AG09319 (cell line): ENCODE measurements at regions not wholly inside any gene's neighbourhood (a gene's known extent, or its start where the extent isn't known, plus 50 kb on each side); places are given as distances from the start of the nearest gene placed in this dataset.

Experiments
- DNase-seq: peaks from one replicate; pipeline ENCODE4 v3.0.0-alpha.2; 2010; ENCODE audit warnings: low read depth; ENCODE audit errors: extremely low read depth
- TF ChIP-seq, protein P1 (sequence below): IDR thresholded peaks from 2 replicates; pipeline ENCODE4 v1.5.1; 2011; ENCODE audit warnings: low read depth, mild to moderate bottlenecking, inconsistent platforms, low read length, moderate library complexity

DNA sequence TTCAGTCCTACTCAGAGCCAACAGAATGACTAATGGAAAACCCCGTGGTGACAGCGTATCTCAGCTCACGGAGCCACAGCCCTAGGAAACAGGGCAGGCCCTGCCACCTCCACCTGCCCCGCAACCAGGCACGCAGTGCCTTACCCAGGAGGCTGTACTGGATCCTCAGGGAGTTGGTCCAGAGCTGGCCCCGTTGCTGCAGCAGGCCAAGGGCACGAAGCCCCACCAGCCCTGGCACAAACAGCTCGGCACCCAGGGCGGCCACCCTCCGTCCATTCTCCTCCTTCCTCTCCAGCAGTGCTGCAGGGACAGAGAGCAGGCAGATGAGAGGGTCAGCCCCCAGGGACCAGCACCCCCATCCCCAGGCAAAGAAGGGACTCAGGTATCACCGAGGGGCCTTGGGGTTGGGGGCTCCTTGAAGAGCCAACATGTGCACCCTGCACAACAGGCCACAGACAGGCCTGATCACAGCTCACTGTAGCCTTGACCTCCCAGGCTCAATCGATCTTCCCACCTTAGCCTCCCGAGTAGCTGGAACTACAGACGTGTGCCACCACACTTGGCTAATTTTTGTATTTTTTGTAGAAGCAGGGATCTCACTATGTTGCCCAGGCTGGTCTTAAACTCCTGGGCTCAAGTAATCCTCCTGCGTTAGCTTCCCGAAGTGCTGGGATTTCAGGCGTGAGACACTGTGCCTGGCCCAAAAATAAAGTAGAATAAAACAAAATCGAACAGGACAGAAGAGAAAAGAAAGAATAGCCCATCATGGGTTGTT is 115.7 kb downstream of the RMI2 start:
- no peak for DNase-seq
- TF ChIP-seq, protein P1, sequence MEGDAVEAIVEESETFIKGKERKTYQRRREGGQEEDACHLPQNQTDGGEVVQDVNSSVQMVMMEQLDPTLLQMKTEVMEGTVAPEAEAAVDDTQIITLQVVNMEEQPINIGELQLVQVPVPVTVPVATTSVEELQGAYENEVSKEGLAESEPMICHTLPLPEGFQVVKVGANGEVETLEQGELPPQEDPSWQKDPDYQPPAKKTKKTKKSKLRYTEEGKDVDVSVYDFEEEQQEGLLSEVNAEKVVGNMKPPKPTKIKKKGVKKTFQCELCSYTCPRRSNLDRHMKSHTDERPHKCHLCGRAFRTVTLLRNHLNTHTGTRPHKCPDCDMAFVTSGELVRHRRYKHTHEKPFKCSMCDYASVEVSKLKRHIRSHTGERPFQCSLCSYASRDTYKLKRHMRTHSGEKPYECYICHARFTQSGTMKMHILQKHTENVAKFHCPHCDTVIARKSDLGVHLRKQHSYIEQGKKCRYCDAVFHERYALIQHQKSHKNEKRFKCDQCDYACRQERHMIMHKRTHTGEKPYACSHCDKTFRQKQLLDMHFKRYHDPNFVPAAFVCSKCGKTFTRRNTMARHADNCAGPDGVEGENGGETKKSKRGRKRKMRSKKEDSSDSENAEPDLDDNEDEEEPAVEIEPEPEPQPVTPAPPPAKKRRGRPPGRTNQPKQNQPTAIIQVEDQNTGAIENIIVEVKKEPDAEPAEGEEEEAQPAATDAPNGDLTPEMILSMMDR = no peak

DNA sequence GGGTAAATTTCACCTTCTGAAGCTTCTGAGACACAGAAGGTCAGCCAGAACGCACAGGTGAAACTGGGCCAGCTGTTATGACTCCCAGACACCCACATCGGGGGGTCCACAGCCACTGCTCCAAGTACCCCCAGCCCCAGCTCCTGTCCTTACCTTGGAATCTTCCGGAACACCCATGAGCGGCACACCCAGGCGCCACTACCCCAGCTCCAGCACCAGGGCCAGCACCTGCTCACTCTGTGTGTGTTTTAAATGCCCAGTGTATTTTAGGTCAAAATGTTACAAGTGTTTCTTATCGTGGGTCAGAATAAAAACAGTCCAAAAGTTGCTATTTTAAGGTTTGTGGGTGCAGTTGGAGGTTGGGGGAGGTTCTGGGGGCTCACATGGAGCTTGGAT is 116.3 kb downstream of the RMI2 start:
- TF ChIP-seq, protein P1 = no peak
- DNase-seq = no peak

DNA sequence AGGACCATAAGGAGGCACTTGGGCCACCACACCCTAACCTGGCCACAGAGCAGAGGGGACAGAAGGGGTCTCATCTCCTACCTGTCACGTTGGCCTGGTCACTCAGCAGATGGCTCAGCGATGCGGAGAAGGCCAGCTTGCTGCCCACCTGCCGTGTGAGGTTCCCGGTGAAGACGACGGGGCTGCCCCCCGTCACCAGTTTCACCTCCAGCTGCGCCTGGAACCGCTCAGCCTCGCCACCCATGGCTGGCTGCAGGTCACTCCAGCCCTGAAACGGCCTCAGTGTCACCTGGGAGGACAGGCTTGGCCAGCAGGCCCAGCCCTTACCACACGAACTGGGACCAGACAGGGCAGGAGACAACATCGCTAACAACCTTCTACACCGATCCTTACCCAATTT is 116.8 kb downstream of the RMI2 start:
- TF ChIP-seq, protein P1 = no peak
- no peak for DNase-seq

DNA sequence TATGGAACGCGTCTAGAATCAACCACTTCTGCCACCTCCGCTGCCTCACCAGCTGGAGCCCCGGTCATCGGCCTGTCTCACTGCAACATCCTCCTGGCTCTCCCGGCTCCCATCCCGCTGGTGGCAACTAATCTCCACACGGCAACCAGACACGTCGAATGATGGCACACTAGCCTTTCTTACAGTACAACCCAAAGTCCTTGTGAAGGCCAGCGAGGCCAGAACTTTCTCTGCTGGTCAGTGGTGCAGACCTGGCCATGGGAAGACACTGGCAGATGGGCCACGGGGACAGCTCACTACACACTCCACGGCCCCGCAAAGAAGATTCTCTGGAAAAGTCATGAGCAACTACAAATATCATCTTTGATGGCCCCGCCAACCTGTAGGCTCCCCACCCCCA is 117.6 kb downstream of the RMI2 start:
- DNase-seq = no peak
- TF ChIP-seq, protein P1 = no peak

DNA sequence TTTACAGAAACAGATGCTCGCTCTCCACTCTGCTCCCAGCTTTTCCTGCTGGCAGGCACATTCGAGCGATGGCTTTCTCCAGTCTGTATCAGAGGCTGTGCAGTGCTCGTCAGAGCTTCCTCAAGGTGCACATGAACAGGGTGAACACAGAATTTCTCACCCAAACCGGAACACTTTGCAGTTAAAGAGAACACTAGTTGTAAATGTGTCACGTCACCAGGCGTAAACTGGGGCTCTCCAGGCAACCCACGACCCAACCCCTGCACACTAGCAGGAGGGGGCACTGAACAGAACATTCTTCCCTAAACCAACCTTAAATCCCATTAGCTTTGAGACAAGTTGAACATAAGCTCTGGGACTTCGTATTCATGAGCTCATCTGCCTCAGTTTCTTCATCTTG is 119.0 kb downstream of the RMI2 start:
- DNase-seq = no peak
- TF ChIP-seq, protein P1 = no peak

DNA sequence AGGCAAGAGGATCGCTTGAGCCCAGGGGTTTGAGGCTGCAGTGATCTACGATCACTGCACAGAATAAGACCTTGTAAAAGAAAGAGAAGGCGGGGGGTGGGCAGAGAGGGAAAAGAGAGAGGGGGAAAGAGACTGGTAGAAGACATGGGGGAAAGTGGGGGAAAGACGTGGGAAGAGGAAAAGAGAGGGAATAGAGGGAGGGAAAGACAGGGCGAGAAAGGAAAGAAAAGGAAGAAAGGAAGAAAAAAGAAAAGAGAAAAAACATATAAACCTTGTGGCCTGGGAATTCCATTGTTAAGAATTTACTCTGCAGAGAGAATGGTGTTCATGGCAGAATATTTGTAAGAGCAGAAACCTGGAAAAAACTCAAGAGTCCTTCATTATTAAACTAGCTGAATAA is 120.4 kb downstream of the RMI2 start:
- TF ChIP-seq, protein P1 = no peak
- no peak for DNase-seq

DNA sequence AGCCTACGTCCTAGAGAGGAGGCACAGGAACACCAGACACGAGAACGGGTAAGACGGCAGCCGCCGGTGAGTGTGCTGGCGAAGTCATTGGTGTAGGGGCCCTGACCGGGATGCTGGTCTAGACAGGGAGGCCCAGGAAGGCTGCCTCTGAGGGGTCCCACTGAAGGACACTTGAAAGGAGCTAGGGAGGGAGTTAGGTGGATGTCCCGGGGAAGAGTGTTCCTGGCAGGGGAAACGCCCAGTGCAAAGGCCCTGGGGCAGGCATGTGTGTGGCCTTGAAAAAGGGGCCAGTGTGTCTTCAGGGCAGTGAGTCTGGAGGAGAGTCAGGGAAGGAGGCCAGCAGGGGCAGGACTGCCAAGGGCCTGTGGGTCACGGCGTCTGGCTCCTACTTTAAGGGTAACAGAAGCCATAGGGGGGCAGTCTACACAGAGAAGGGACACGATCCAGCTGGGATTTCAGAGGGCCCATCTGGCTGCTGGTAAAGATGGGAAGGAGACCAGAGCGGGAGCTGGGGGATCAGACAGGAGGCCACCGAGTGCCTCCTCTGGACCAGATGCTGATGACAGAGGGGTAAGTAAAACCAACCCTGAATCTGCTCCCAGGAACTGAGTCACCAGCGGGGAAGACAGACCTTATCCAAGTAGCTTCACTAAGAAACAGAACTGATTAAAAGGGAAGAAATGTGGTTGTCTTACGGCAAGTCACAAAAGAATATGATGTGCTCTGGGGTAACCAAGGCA is 115.9 kb downstream of the LITAF start:
- no peak for DNase-seq
- TF ChIP-seq, protein P1 = no peak
